GM21529 (cell line): ENCODE measurements at regions not wholly inside any gene's neighbourhood (a gene's known extent, or its start where the extent isn't known, plus 50 kb on each side); places are given as distances from the start of the nearest gene placed in this dataset.

Experiments
- ATAC-seq: cut with Tn5 transposase; IDR thresholded peaks from one replicate; pipeline ENCODE4 v1.9.1; 2021; ENCODE audit not compliant: unreplicated experiment

GRCh38 chr13:80469105-80469852, 128.4 kb upstream of the SPRY2 start:
- no peak for ATAC-seq

GRCh38 chr13:80465321-80465720, 124.4 kb upstream of the SPRY2 start:
- no peak for ATAC-seq

- ATAC-seq: no peak
These were observed 122.9 kb upstream of the SPRY2 start for GRCh38 chr13:80463673-80464352.

- ATAC-seq: no peak
These were observed 121.6 kb upstream of the SPRY2 start for GRCh38 chr13:80462567-80462966.

GRCh38 chr13:80462037-80462436, 121.1 kb upstream of the SPRY2 start:
- no peak for ATAC-seq

GRCh38 chr13:80458543-80458942, 117.6 kb upstream of the SPRY2 start:
- no peak for ATAC-seq

- ATAC-seq: peak; percentile 82
These were observed 113.3 kb upstream of the SPRY2 start for GRCh38 chr13:80454245-80454644.

- ATAC-seq: no peak
These were observed 111.4 kb upstream of the SPRY2 start for GRCh38 chr13:80452279-80452678.

- ATAC-seq: no peak
These were observed 110.7 kb upstream of the SPRY2 start for GRCh38 chr13:80451641-80452040.

- no peak for ATAC-seq
These were observed 109.5 kb upstream of the SPRY2 start for GRCh38 chr13:80450386-80450785.

- ATAC-seq: no peak
These were observed 107.8 kb upstream of the SPRY2 start for GRCh38 chr13:80448725-80449124.

- no peak for ATAC-seq
These were observed 106.8 kb upstream of the SPRY2 start for GRCh38 chr13:80447747-80448146.

GRCh38 chr13:80444240-80445015, 103.5 kb upstream of the SPRY2 start:
- ATAC-seq: peak; percentile 37

- ATAC-seq: no peak
These were observed 101.7 kb upstream of the SPRY2 start for GRCh38 chr13:80442609-80443008.

GRCh38 chr13:80441968-80442367, 101.0 kb upstream of the SPRY2 start:
- peak; percentile 57 for ATAC-seq

- no peak for ATAC-seq
These were observed 97.6 kb upstream of the SPRY2 start for GRCh38 chr13:80438521-80438920.

GRCh38 chr13:80437231-80437630, 96.3 kb upstream of the SPRY2 start:
- ATAC-seq: no peak

GRCh38 chr13:80436571-80437169, 95.7 kb upstream of the SPRY2 start:
- ATAC-seq: no peak

GRCh38 chr13:80430561-80430960, 89.6 kb upstream of the SPRY2 start:
- no peak for ATAC-seq

GRCh38 chr13:80428349-80429096, 87.6 kb upstream of the SPRY2 start:
- no peak for ATAC-seq

- no peak for ATAC-seq
These were observed 78.5 kb upstream of the SPRY2 start for GRCh38 chr13:80419416-80419815.
